Endothelial cell of umbilical vein (primary cell): ENCODE measurements at regions not wholly inside any gene's neighbourhood (a gene's known extent, or its start where the extent isn't known, plus 50 kb on each side); places are given as distances from the start of the nearest gene placed in this dataset.

ENCODE experiments used
- BruUV-seq: library from RNA; stranded (reverse); fragments of 400-500 nt; replicated peaks from 2 replicates; lab custom pipeline; 2021; lab: Mats Ljungman, UMichigan
- CTCF ChIA-PET: fragments of 300-600, 350-600 bp; sonication (Branson Sonifier 250); formaldehyde crosslinking; loops from one replicate; lab custom pipeline; 2021; ENCODE audit warnings: antibody characterized with exemption, inconsistent platforms; lab: Charles Lee
- POLR2A ChIA-PET: fragments of 300-600, 350-600 bp; sonication (Branson Sonifier 250); formaldehyde crosslinking; loops from one replicate; lab custom pipeline; 2021; ENCODE audit warnings: antibody characterized with exemption, inconsistent platforms; lab: Charles Lee
- DNase-seq: peaks from one replicate; pipeline ENCODE4 v3.0.0-alpha.2; 2011; ENCODE audit warnings: low read depth, low spot score
- FAIRE-seq: peaks from 2 replicates; lab custom pipeline; 2011; peaks lifted over from hg19 to GRCh38; lab: Jason Lieb, UNC
- H2AFZ ChIP-seq: 2 replicates; pipeline ENCODE4 v1.6.0; 2012; ENCODE audit warnings: low read depth, low read length, control low read depth, inconsistent platforms
- H3K27ac ChIP-seq: 2 replicates; pipeline ENCODE4 v1.5.1; 2011; ENCODE audit warnings: low read depth, mild to moderate bottlenecking, control low read depth, low read length, moderate library complexity; ENCODE audit not compliant: insufficient read depth
- H3K27me3 ChIP-seq, 2 experiments: 2 replicates each; pipeline versions ENCODE4 v1.6.0 to v1.6.1; 2011; ENCODE audit warnings: low read length in 2 of 2, mixed read lengths in 1 of 2; ENCODE audit not compliant: control insufficient read depth in 2 of 2, insufficient read depth in 2 of 2
- H3K36me3 ChIP-seq, 2 experiments: 2 replicates in 1 of 2; 3 replicates in 1 of 2; pipeline ENCODE4 v1.5.1; 2011; ENCODE audit warnings: low read length in 2 of 2, mild to moderate bottlenecking in 1 of 2, moderate library complexity in 1 of 2; ENCODE audit not compliant: control insufficient read depth in 2 of 2, insufficient read depth in 2 of 2; ENCODE audit errors: extremely low read depth in 1 of 2
- H3K4me1 ChIP-seq: 3 replicates; pipeline ENCODE4 v1.5.1; 2011; ENCODE audit warnings: mild to moderate bottlenecking, low read length; ENCODE audit not compliant: control insufficient read depth, insufficient read depth; ENCODE audit errors: extremely low read depth
- H3K4me2 ChIP-seq: 2 replicates; pipeline ENCODE4 v1.6.1; 2011; ENCODE audit warnings: low read length, control low read depth, mixed read lengths; ENCODE audit not compliant: insufficient read depth
- H3K4me3 ChIP-seq, 3 experiments: fragments of 200-600 bp in 1 of 3; sonication (generic), shearing (Covaris generic) in 1 of 3; replicated peaks in 1 of 3; 2 replicates each; pipeline ENCODE4 v1.5.1; 2011 to 2016; ENCODE audit warnings: control low read depth in 3 of 3, low read length in 3 of 3, mild to moderate bottlenecking in 2 of 3, inconsistent platforms in 1 of 3, low read depth in 1 of 3, moderate library complexity in 1 of 3; ENCODE audit not compliant: insufficient read depth in 1 of 3
- H3K79me2 ChIP-seq: 2 replicates; pipeline ENCODE4 v1.6.0; 2012; ENCODE audit warnings: low read length, inconsistent platforms; ENCODE audit not compliant: control insufficient read depth, insufficient read depth
- H3K9ac ChIP-seq: replicated peaks from 2 replicates; pipeline ENCODE3; 2011; ENCODE audit warnings: low read length, control low read depth; ENCODE audit not compliant: insufficient read depth; ENCODE audit errors: extremely low read depth
- H3K9me1 ChIP-seq: replicated peaks from 3 replicates; pipeline ENCODE4 v1.6.0; 2011; ENCODE audit warnings: mild to moderate bottlenecking, low read length; ENCODE audit not compliant: control insufficient read depth, insufficient read depth; ENCODE audit errors: extremely low read depth
- H3K9me3 ChIP-seq: replicated peaks from 2 replicates; pipeline ENCODE4 v1.5.1; 2012; ENCODE audit warnings: low read length, inconsistent platforms; ENCODE audit not compliant: control insufficient read depth, insufficient read depth
- H4K20me1 ChIP-seq: replicated peaks from 2 replicates; pipeline ENCODE3; 2011; ENCODE audit warnings: mild to moderate bottlenecking, low read length; ENCODE audit not compliant: control insufficient read depth, insufficient read depth; ENCODE audit errors: extremely low read depth
- CTCF ChIP-seq, 2 donors: IDR thresholded peaks; 1 replicate in 1 of 2; 2 replicates in 1 of 2; pipeline ENCODE4 v1.5.1; 2011; ENCODE audit warnings: low read length in 2 of 2, mild to moderate bottlenecking in 2 of 2, moderate library complexity in 2 of 2, control low read depth in 1 of 2, inconsistent platforms in 1 of 2, low read depth in 1 of 2; ENCODE audit not compliant: insufficient read depth in 1 of 2; ENCODE audit errors: extremely low read depth in 1 of 2
- EZH2 ChIP-seq: IDR thresholded peaks from 2 replicates; pipeline ENCODE4 v1.6.1; 2012; ENCODE audit warnings: borderline replicate concordance, low read depth, mild to moderate bottlenecking, moderate library complexity, low read length, inconsistent platforms; ENCODE audit not compliant: severe bottlenecking
- FOS ChIP-seq: IDR thresholded peaks from 2 replicates; pipeline ENCODE4 v1.6.1; 2011; ENCODE audit warnings: mild to moderate bottlenecking, low read length, moderate library complexity, borderline replicate concordance; ENCODE audit not compliant: insufficient read depth
- GATA2 ChIP-seq: IDR thresholded peaks from 2 replicates; pipeline ENCODE4 v1.7.0; 2011; ENCODE audit warnings: low read depth, mild to moderate bottlenecking, moderate library complexity, mixed read lengths, low read length; ENCODE audit not compliant: insufficient read length, insufficient read depth
- JUN ChIP-seq: IDR thresholded peaks from 2 replicates; pipeline ENCODE4 v1.6.1; 2011; ENCODE audit warnings: borderline replicate concordance, low read depth; ENCODE audit not compliant: insufficient read length, insufficient read depth
- MYC ChIP-seq: IDR thresholded peaks from one replicate; pipeline ENCODE4 v1.6.1; 2011; ENCODE audit warnings: mild to moderate bottlenecking, low read depth, low read length
- POLR2A ChIP-seq: IDR thresholded peaks from 2 replicates; pipeline ENCODE4 v1.6.1; 2012; ENCODE audit warnings: low read depth, mild to moderate bottlenecking, control low read depth, low read length
- POLR2AphosphoS5 ChIP-seq: IDR thresholded peaks from 2 replicates; pipeline ENCODE4 v1.6.1; 2012; ENCODE audit warnings: low read depth, mild to moderate bottlenecking, control low read depth, low read length, moderate library complexity; ENCODE audit not compliant: insufficient read depth
- dilution Hi-C: fragments of 300-500 bp; cut with MboI; formaldehyde crosslinking; loops from one replicate; pipeline ENCODE4 v1.15.0; 2019; ENCODE audit warnings: low sequenced_read_pairs; ENCODE audit not compliant: extremely low pct_ligation_motif_present
- intact Hi-C: fragments of 100-400 bp; cut with micrococcal nuclease; formaldehyde crosslinking; loops from one replicate; pipeline ENCODE4 v1.10.0; 2022
- TF ChIP-seq, protein P1 (sequence below): IDR thresholded peaks from 2 replicates; pipeline ENCODE4 v1.6.1; 2011; ENCODE audit not compliant: insufficient read depth, insufficient read length

DNA sequence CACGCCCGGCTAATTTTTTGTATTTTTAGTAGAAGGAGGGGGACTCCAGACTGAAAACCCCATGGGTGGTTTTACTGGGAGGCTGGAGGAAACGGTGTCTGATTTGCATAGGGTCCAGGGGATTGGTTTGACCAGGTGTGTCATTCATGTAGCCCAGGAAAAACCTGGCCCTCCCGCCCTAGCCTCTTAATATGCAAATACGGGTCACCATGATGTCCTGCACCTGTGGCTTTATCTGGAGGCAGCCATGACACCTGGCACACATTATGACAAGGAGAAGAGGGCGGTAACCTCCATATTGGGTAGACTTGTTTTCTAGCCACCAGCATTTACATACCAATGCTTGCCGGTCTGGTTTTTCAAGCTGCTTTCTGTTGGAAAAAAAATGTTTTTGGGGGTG is 68.0 kb downstream of the TRIL start:
- intact Hi-C loops (no loop called here), dilution Hi-C loops (no loop called here)
- ChIA-PET POLR2A (no interaction called here), CTCF (interaction anchor here (1.8 kb wide), 1 partner anchor 31 kb away, joined by 12 read pairs; no protein-coding TSS in a partner anchor)
- Histone ChIP-seq H2AFZ (no peak overlapping the region), H3K9me1 (no peaks in the 10 kb centered on the region), H3K9ac (no peak overlapping the region), H3K4me2 (no peak overlapping the region), H3K9me3 (no peaks in the 10 kb centered on the region), H3K27ac (no peak overlapping the region), H3K79me2 (no peaks in the 10 kb centered on the region), H3K4me1 (no peaks in the 10 kb centered on the region), H3K36me3 (no peaks in the 10 kb centered on the region), H4K20me1 (no peaks in the 10 kb centered on the region), H3K27me3 (peaks cover 5 to 6% of the 10 kb centered on the region in 2 experiments), H3K4me3 (no peak overlapping the region)
- TF ChIP-seq JUN (no peak), GATA2 (no peak), EZH2 (no peak), POLR2A (no peak)
- TF ChIP-seq, protein P1, sequence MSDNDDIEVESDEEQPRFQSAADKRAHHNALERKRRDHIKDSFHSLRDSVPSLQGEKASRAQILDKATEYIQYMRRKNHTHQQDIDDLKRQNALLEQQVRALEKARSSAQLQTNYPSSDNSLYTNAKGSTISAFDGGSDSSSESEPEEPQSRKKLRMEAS = no peak
- FAIRE-seq = no peak
- no TSS peak for BruUV-seq
- DNase-seq = no peak

- CTCF ChIA-PET = no interaction called here
- Histone ChIP-seq H4K20me1 (no peaks in the 10 kb centered on the region), H3K79me2 (no peaks in the 10 kb centered on the region), H3K4me2 (no peak overlapping the region), H3K36me3 (no peaks in the 10 kb centered on the region), H3K9ac (no peak overlapping the region), H3K9me1 (no peaks in the 10 kb centered on the region), H3K4me3 (no peak overlapping the region), H3K9me3 (no peaks in the 10 kb centered on the region), H3K27me3 (peaks cover 3 to 9% of the 10 kb centered on the region in 2 experiments), H2AFZ (no peak overlapping the region), H3K27ac (no peak overlapping the region), H3K4me1 (no peaks in the 10 kb centered on the region)
- dilution Hi-C loops (no loop called here), intact Hi-C loops (no loop called here)
- FAIRE-seq (no peak), DNase-seq (no peak)
- POLR2A ChIA-PET = no interaction called here
- TF ChIP-seq POLR2A (no peak), GATA2 (no peak), FOS (no peak), POLR2AphosphoS5 (no peak), MYC (no peak), EZH2 (no peak), CTCF (IDR thresholded peaks at IDR 0.05; ENCODE audit: extremely low read depth in 1 of 2, insufficient read depth in 1 of 2, low read depth in 1 of 2, low read length in 2 of 2) (no peak), JUN (no peak)
- TF ChIP-seq, protein P1 = no peak
- no TSS peak for BruUV-seq
These were observed 68.8 kb downstream of the TRIL start for GRCh38 chr7:28889290-28889689.
